Hematopoietic multipotent progenitor cell treated with erythropoietin and hydrocortisone succinate and interleukin-3 and kit ligand, for 4 days (in vitro differentiated cells): ENCODE measurements at regions not wholly inside any gene's neighbourhood (a gene's known extent, or its start where the extent isn't known, plus 50 kb on each side); places are given as distances from the start of the nearest gene placed in this dataset.
"Not testable (repeated sequence)": the region's sequence is repeated elsewhere in the genome, so short reads cannot be mapped to it uniquely, and the experiment has no call there.

Experiments
- DNase-seq: peaks from one replicate; pipeline ENCODE4 v3.0.0-alpha.2; 2015

GRCh38 chr2:16039055-16039454, 98.7 kb downstream of the MYCN start:
- no peak for DNase-seq

GRCh38 chr2:16038621-16039020, 98.3 kb downstream of the MYCN start:
- DNase-seq: no peak

GRCh38 chr2:16037808-16038457, 97.6 kb downstream of the MYCN start:
- no peak for DNase-seq

GRCh38 chr2:16036951-16037350, 96.6 kb downstream of the MYCN start:
- DNase-seq: no peak

- DNase-seq: no peak
Observed at GRCh38 chr2:16035747-16036745, 95.7 kb downstream of the MYCN start.

- no peak for DNase-seq
Observed at GRCh38 chr2:16034975-16035746, 94.8 kb downstream of the MYCN start.

GRCh38 chr2:16034151-16034974, 94.0 kb downstream of the MYCN start:
- DNase-seq: no peak

GRCh38 chr2:16033032-16033293, 92.6 kb downstream of the MYCN start:
- DNase-seq: no peak

GRCh38 chr2:16032282-16033031, 92.1 kb downstream of the MYCN start:
- no peak for DNase-seq

GRCh38 chr2:16031848-16032159, 91.5 kb downstream of the MYCN start:
- no peak for DNase-seq

- no peak for DNase-seq
Observed at GRCh38 chr2:16031058-16031847, 90.9 kb downstream of the MYCN start.

GRCh38 chr2:16030206-16031057, 90.1 kb downstream of the MYCN start:
- DNase-seq: no peak

- DNase-seq: no peak
Observed at GRCh38 chr2:16028644-16029043, 88.3 kb downstream of the MYCN start.

- DNase-seq: no peak
Observed at GRCh38 chr2:16026816-16027501, 86.6 kb downstream of the MYCN start.

GRCh38 chr2:16025876-16026640, 85.7 kb downstream of the MYCN start:
- DNase-seq: no peak

GRCh38 chr2:16025211-16025875, 85.0 kb downstream of the MYCN start:
- DNase-seq: no peak

- not testable (repeated sequence) for DNase-seq
Observed at GRCh38 chr2:16024628-16025027, 84.3 kb downstream of the MYCN start.
